Right lobe of liver (tissue), 4 donors: ENCODE measurements at regions not wholly inside any gene's neighbourhood (a gene's known extent, or its start where the extent isn't known, plus 50 kb on each side); places are given as distances from the start of the nearest gene placed in this dataset.

Experiments
- POLR2A ChIP-seq: fragments of 450-650 bp; IDR thresholded peaks from one replicate; pipeline ENCODE4 v1.6.1; 2017; ENCODE audit warnings: antibody characterized with exemption, mild to moderate bottlenecking
- TF ChIP-seq, protein P1 (sequence below), 4 donors: fragments of 200-600 bp in 3 of 4; fragments of 450-650 bp in 1 of 4; IDR thresholded peaks; one replicate each; pipeline versions ENCODE4 v1.5.1 to v1.8.0; 2016 to 2022; ENCODE audit warnings: antibody characterized with exemption in 4 of 4, mild to moderate bottlenecking in 2 of 4
- donor health status: DM: no; HTN: no; CAD: no.
- donor health status: DM: no; HTN: no; CAD: no.
- donor health status: DM: no; HTN: yes; CAD: no.

DNA sequence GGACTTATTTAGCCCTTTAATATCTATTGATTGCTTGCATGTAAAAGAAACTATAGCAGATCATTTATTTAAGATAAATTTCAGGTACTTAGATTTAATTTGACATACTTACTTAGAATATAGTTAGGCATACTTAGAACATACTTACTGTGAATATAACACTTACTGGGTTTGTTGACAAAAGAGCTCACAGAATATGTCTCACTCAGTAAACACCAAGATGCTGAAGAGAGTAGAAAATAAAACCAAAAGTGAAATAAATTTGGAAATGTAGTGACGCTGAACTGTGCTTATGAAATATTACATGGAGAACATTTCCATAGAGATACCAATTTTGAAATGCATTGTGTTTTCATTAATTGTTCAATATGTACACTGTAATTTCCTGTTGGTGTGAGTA lies 615.4 kb upstream of the MAN1A1 start:
- TF ChIP-seq, protein P1, sequence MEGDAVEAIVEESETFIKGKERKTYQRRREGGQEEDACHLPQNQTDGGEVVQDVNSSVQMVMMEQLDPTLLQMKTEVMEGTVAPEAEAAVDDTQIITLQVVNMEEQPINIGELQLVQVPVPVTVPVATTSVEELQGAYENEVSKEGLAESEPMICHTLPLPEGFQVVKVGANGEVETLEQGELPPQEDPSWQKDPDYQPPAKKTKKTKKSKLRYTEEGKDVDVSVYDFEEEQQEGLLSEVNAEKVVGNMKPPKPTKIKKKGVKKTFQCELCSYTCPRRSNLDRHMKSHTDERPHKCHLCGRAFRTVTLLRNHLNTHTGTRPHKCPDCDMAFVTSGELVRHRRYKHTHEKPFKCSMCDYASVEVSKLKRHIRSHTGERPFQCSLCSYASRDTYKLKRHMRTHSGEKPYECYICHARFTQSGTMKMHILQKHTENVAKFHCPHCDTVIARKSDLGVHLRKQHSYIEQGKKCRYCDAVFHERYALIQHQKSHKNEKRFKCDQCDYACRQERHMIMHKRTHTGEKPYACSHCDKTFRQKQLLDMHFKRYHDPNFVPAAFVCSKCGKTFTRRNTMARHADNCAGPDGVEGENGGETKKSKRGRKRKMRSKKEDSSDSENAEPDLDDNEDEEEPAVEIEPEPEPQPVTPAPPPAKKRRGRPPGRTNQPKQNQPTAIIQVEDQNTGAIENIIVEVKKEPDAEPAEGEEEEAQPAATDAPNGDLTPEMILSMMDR (IDR thresholded peaks at IDR 0.05), result no peak
- TF ChIP-seq POLR2A, result no peak
